Smooth muscle cell (in vitro differentiated cells): ENCODE measurements at regions not wholly inside any gene's neighbourhood (a gene's known extent, or its start where the extent isn't known, plus 50 kb on each side); places are given as distances from the start of the nearest gene placed in this dataset.
"Not testable (repeated sequence)": the region's sequence is repeated elsewhere in the genome, so short reads cannot be mapped to it uniquely, and the experiment has no call there.

Experiments
- DNase-seq: peaks from one replicate; lab custom pipeline; 2025; ENCODE audit not compliant: unreplicated experiment; lab: John Stamatoyannopoulos, UW
- H2AFZ ChIP-seq: fragments of 200-600 bp; sonication (generic); 2 replicates; pipeline ENCODE4 v1.6.0; 2016; ENCODE audit warnings: antibody characterized with exemption, low read depth, mild to moderate bottlenecking
- H3F3A ChIP-seq: fragments of 200-600 bp; sonication (generic); 2 replicates; pipeline ENCODE4 v1.6.0; 2017; ENCODE audit warnings: antibody characterized with exemption, low read depth
- H3K27ac ChIP-seq: fragments of 200-600 bp; sonication (generic); 2 replicates; pipeline ENCODE4 v1.5.1; 2016; ENCODE audit warnings: low read depth, mild to moderate bottlenecking
- H3K27me3 ChIP-seq: fragments of 200-600 bp; sonication (generic); 2 replicates; pipeline ENCODE4 v1.6.1; 2016; ENCODE audit warnings: low read depth, mild to moderate bottlenecking
- H3K36me3 ChIP-seq: fragments of 200-600 bp; sonication (generic); 2 replicates; pipeline ENCODE4 v1.5.1; 2016; ENCODE audit warnings: low read depth
- H3K4me1 ChIP-seq: fragments of 200-600 bp; sonication (generic); 2 replicates; pipeline ENCODE4 v1.5.1; 2016; ENCODE audit warnings: low read depth
- H3K4me2 ChIP-seq: fragments of 200-600 bp; sonication (generic); 2 replicates; pipeline ENCODE4 v1.6.0; 2016; ENCODE audit warnings: mild to moderate bottlenecking
- H3K4me3 ChIP-seq: fragments of 200-600 bp; sonication (generic); 2 replicates; pipeline ENCODE4 v1.5.1; 2016; ENCODE audit warnings: mild to moderate bottlenecking
- H3K79me2 ChIP-seq: fragments of 200-600 bp; sonication (generic); 2 replicates; pipeline ENCODE4 v1.6.0; 2016; ENCODE audit warnings: low read depth, mild to moderate bottlenecking
- H3K9ac ChIP-seq: fragments of 200-600 bp; sonication (generic); 2 replicates; pipeline ENCODE4 v1.6.0; 2016; ENCODE audit warnings: low read depth
- H3K9me3 ChIP-seq: fragments of 200-600 bp; sonication (generic); replicated peaks from 2 replicates; pipeline ENCODE4 v1.5.1; 2016; ENCODE audit warnings: low read depth
- H4K20me1 ChIP-seq: fragments of 200-600 bp; sonication (generic); 2 replicates; pipeline ENCODE4 v1.6.0; 2016; ENCODE audit warnings: low read depth
- WGBS: methylation state at CpG from one replicate; pipeline ENCODE4 v1.1.7; 2016; ENCODE audit warnings: low lambda C conversion rate; 5-methylcytosine and 5-hydroxymethylcytosine counted together

GRCh38 chr7:150042281-150042680 is 168.5 kb downstream of the ATP6V0E2 start:
- H3K4me2 ChIP-seq, H3K9ac ChIP-seq, H4K20me1 ChIP-seq, DNase-seq, H3K36me3 ChIP-seq, H3K27ac ChIP-seq, H3K27me3 ChIP-seq, H3K4me3 ChIP-seq, H3K9me3 ChIP-seq, H3K79me2 ChIP-seq, H2AFZ ChIP-seq, H3K4me1 ChIP-seq, H3F3A ChIP-seq: not testable (repeated sequence)
- 70% methylated on average over 4 of the region's 20 CpGs for WGBS

DNA sequence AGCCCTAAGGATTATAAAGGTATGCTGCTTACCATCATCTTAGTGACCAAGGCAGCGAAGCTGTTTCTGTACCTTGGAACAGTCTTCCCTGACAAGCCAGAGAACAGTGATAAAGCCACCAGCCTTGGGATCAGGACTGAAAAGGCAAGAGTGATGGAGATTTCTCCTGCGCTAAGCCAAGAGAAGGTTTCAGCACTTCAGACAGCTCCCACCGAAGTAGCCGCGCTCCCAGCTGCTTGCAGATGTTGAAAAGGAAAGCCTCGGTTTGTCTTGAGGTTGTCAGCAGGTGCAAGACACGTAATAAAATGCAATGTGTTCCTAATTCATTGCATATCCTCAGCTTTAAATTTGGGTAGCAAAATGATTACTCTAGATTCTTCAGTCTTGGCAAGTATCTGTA is 171.0 kb downstream of the ATP6V0E2 start:
- not testable (repeated sequence) for H3K4me3 ChIP-seq, H3K36me3 ChIP-seq, H4K20me1 ChIP-seq, H3K4me2 ChIP-seq, H3K79me2 ChIP-seq, H3K27ac ChIP-seq, H3K9me3 ChIP-seq, H3K9ac ChIP-seq, DNase-seq, H3F3A ChIP-seq, H2AFZ ChIP-seq, H3K4me1 ChIP-seq
- 8% methylated on average over 7 of the region's 7 CpGs for WGBS
- H3K27me3 ChIP-seq: peaks cover 20% of the 10 kb centered on the region

DNA sequence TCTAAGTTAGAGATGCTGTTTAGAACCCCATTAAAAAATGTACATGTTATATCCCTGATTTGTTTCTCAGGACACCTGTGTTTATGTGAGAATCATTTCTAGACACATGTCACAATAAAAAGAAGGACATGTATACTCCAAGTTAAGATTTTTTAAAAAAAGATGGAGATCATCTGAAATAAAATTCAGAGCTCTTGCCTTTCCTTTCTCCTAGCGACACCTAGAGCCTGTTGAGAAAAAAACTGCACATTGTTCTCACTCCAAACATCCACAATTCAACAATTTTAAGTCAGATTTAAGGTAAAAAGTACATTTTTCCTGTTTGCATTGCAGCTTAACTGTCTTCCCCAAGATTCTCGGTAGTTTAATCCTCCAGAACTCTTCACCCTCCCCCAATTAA is 171.8 kb downstream of the ATP6V0E2 start:
- not testable (repeated sequence) for H3K4me3 ChIP-seq, H3K9ac ChIP-seq, H4K20me1 ChIP-seq, DNase-seq, H3K27ac ChIP-seq, H3K4me1 ChIP-seq, H3K4me2 ChIP-seq, H3F3A ChIP-seq, H3K79me2 ChIP-seq, H3K36me3 ChIP-seq, H2AFZ ChIP-seq, H3K9me3 ChIP-seq
- 28% methylated on average over 2 of the region's 2 CpGs for WGBS
- peaks cover 27% of the 10 kb centered on the region for H3K27me3 ChIP-seq

GRCh38 chr7:150046290-150047194 is 172.8 kb downstream of the ATP6V0E2 start:
- DNase-seq, H3K9ac ChIP-seq, H3K36me3 ChIP-seq, H3K27ac ChIP-seq, H3F3A ChIP-seq, H3K9me3 ChIP-seq, H4K20me1 ChIP-seq, H3K4me2 ChIP-seq, H3K4me1 ChIP-seq, H3K79me2 ChIP-seq, H3K4me3 ChIP-seq, H2AFZ ChIP-seq: not testable (repeated sequence)
- 33% methylated on average over 12 of the region's 17 CpGs for WGBS
- H3K27me3 ChIP-seq: peaks cover 27% of the 10 kb centered on the region

GRCh38 chr7:150047329-150047728 is 173.6 kb downstream of the ATP6V0E2 start:
- not testable (repeated sequence) for H4K20me1 ChIP-seq, H2AFZ ChIP-seq, H3K9ac ChIP-seq, H3K9me3 ChIP-seq, DNase-seq, H3K4me1 ChIP-seq, H3K79me2 ChIP-seq, H3F3A ChIP-seq, H3K27ac ChIP-seq, H3K36me3 ChIP-seq
- WGBS: under 1% methylated on average over 37 of the region's 57 CpGs
- peak overlapping the region; percentile 23 for H3K4me3 ChIP-seq
- H3K27me3 ChIP-seq: peaks cover 27% of the 10 kb centered on the region
- peak overlapping the region; percentile 78 for H3K4me2 ChIP-seq

DNA sequence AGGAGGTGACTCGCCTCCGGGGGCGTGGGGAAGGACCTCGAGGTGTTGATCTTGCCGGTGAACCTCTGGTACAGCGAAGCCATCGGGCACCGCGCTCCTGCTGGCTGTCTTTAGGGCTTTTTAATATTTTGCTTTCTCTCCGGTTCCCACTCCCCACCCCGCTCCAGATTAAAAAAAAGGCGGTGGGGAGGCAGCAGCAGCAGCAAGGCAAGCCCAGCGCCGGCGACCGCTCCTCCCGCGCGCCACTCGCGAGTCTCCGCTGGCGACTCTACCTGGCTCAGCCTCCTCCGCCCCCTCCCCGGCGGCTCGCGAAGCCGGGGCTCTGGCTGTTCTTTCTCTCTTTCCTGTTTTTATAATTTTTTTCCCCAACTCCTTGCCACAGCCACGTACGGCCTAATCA is 174.0 kb downstream of the ATP6V0E2 start:
- H2AFZ ChIP-seq, H3K27ac ChIP-seq, H3K9me3 ChIP-seq, DNase-seq, H3K4me1 ChIP-seq, H3K9ac ChIP-seq, H3K36me3 ChIP-seq, H3F3A ChIP-seq, H3K79me2 ChIP-seq, H4K20me1 ChIP-seq: not testable (repeated sequence)
- peak overlapping the region; percentile 84 for H3K4me2 ChIP-seq
- 2% methylated on average over 26 of the region's 31 CpGs for WGBS
- peaks cover 27% of the 10 kb centered on the region for H3K27me3 ChIP-seq
- peak overlapping the region; percentile 44 for H3K4me3 ChIP-seq

DNA sequence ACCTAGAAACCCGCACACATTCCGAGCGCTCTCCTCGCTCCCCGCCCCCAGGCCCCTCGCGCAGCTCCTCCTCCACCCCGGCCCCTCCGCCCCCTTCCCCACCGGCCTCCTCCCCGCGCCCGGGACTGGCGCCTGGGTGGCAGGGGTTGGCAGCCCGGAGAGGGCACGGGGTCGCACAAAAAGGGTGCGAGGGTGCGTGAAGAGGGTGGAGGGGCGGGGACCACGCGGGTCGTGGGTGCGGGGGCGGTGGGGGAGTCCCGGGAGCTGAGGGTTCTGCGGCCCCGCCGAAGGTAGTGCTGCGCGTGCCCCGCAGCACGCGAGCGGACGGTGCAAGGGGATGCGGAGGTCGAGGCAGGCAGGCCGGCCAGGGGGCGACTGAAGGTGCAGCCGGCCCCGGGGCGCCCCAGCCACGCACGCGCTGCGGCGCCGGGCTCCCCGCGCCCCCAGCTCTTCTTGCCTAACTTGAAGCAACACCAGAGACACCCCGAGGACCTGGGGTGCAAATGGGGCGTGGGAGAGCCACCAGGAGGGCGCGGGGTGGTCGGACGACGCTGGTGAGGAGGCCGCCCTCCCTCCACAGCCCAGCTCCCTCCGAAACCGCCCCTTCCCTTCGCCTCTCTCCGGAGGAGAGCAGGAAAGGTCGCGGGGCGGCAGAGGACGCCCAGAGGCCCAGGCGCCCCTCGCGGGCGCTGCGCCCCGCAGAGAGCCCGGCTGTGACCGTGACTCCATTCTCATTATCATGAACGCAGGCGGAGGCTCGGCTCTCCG is 174.7 kb downstream of the ATP6V0E2 start:
- Histone ChIP-seq H3K4me2 (peak overlapping the region; percentile 84), H3K4me3 (peak overlapping the region; percentile 44), H3K27me3 (peaks cover 29% of the 10 kb centered on the region)
- not testable (repeated sequence) for H4K20me1 ChIP-seq, H3K79me2 ChIP-seq, H3K27ac ChIP-seq, H3K9me3 ChIP-seq, H2AFZ ChIP-seq, DNase-seq, H3K9ac ChIP-seq, H3K36me3 ChIP-seq, H3F3A ChIP-seq, H3K4me1 ChIP-seq
- whole genome bisulfite sequencing: 0% methylated on average over 23 of the region's 79 CpGs
